Left colon (tissue), 2 donors: ENCODE measurements at regions not wholly inside any gene's neighbourhood (a gene's known extent, or its start where the extent isn't known, plus 50 kb on each side); places are given as distances from the start of the nearest gene placed in this dataset.
"Not testable (repeated sequence)": the region's sequence is repeated elsewhere in the genome, so short reads cannot be mapped to it uniquely, and the experiment has no call there.

Source experiments
- ATAC-seq: fragments of 200-7000 bp; cut with Tn5 transposase; one replicate; pipeline ENCODE4 v1.9.1; 2020; ENCODE audit warnings: mild to moderate bottlenecking, moderate library complexity
- DNase-seq, 2 donors: peaks; one replicate each; pipeline ENCODE4 v3.0.0-alpha.2; 2020
- intact Hi-C, 2 donors: fragments of 100-400 bp; cut with DNase I in 1 of 2; cut with micrococcal nuclease in 1 of 2; formaldehyde crosslinking; loops; one replicate each; pipeline versions ENCODE4 v1.11.2 to v1.14.0; 2022; cut with DNase I, micrococcal nuclease
- donor health status: DM: no; HTN: no; CAD: no.
- donor health status: DM: yes; HTN: yes; CAD: no.

DNA sequence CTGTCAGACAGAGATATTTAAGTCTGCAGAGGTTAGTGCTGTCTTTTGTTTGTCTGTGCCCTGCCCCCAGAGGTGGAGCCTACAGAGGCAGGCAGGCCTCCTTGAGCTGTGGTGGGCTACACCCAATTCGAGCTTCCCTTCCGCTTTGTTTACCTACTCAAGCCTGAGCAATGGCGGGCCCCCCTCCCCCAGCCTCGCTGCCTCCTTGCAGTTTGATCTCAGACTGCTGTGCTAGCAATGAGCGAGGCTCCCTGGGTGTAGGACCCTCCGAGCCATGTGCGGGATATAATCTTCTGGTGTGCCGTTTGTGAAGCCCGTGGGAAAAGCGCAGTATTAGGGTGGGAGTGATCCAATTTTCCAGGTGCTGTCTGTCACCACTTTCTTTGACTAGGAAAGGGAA, 366.3 kb upstream of the MAGEB18 start:
- intact Hi-C loops, DNase-seq, ATAC-seq: not testable (repeated sequence)

DNA sequence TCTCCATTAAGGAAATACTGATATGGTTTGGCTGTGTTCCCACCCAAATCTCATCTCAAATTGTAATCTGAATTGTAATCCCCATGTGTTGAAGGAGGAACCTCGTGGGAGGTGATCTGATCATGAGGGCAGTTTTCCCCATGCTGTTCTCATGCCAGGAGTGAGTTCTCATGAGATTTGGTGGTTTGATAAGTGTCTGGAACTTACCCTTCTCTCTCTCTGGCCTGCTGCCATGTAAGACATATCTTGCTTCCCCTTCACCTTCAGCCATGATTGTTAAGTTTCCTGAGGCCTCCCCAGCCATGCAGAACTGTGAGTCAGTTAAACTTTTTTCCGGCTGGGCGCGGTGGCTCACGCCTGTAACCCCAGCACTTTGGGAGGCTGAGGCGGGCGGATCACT, 340.3 kb upstream of the MAGEB18 start:
- ATAC-seq, intact Hi-C loops, DNase-seq: not testable (repeated sequence)

DNA sequence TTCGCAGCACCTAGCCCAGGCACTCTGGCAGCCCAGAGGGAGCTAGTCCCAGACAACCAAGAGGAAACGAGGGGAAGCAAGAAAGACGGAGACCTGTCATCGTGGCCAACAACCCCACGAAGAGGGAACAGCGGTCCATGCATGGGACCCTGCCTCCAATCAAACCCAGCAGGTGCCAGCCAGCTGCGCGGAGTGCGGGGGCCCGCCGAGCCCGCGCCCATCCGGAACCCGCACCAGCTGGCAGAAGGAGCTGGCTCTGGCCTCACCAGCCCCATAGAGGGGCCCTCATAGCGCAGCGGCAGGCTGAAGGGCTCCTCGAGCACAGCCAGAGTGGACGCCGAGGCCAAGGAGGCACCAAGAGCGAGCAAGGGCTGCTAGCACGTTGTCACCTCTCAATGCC, 332.4 kb upstream of the MAGEB18 start:
- no peak for DNase-seq
- no peak for ATAC-seq
- intact Hi-C loops = no loop called here

DNA sequence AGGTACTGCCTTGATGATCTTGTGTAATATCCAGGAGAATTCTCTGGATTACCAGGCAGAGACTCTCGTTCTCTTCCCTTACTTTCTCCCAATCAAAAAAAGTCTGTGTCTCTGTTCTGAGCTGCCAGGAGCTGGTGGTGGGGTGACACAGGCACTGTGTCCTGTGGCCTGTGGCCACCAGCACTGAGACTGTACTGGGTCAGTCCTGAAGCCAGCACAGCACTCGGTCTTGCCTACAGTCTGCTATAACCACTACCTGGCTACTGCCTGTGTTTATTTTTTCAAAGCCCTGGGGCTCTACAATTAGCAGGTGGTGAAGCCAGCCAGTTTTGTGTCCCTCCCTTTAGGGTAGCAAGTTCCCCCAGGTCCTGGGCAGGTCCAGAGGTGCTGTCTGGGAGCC, 331.1 kb upstream of the MAGEB18 start:
- intact Hi-C loops = no loop called here
- DNase-seq (no peak), ATAC-seq (no peak)

DNA sequence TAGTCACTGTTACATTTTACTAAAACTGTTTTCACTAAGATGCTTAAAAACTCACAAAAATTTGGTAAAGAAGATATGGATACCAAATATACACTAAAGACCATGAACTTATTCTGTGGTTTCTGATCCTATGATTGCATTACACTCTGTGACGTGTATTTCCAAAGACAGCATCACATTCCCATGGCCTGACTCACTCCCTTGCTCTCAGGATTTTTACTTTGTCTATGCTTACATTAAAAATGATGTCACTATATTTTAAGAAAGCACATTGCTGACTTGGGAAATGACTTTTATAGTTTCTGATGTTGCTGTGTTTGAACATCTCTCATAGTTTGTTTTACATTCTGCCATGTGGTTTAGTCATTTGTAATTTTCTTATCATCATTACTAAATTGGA, 327.9 kb upstream of the MAGEB18 start:
- intact Hi-C loops = no loop called here
- no peak for DNase-seq

DNA sequence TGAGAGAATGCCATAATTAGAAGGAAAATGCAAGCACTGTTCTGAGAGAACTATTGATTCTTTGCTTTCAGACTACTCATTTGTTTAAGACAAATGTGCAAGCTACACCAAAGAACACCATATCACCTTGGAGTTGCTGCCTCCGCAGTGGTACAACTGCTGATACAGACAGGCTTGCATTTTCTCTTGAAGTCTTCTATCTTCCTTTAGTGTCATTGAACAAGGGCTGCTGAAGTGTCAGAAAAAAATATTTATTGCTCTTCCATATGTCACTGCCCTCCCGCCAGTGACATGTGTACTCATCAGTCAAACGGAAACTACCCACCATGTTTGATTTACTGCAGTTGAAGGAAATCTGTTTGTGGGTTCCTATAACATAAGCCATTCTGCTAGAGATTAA, 318.3 kb upstream of the MAGEB18 start:
- ATAC-seq (no peak), DNase-seq (no peak)
- intact Hi-C loops = no loop called here

More for the DNA sequence above, 327.9 kb upstream of the MAGEB18 start:
- no peak for ATAC-seq

DNA sequence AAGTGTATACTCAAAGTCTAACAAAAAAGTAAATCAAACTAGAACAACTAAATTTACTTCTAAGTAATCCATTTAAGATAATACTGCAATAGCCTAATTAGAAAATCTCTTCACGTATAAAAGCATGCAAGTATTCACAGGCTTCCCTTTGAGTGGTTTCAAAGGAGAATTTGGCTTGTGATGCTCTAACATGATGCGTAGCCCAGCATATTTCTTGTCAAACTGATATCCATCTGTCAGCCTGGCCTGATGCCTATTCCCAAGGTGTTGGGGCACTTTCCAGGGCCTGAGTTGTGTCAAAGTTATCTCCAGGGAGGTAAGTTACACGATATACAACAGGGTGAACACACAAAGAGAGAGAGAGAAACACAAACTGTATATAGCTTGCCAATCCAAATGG, 287.0 kb upstream of the MAGEB18 start:
- DNase-seq (no peak), ATAC-seq (no peak)

DNA sequence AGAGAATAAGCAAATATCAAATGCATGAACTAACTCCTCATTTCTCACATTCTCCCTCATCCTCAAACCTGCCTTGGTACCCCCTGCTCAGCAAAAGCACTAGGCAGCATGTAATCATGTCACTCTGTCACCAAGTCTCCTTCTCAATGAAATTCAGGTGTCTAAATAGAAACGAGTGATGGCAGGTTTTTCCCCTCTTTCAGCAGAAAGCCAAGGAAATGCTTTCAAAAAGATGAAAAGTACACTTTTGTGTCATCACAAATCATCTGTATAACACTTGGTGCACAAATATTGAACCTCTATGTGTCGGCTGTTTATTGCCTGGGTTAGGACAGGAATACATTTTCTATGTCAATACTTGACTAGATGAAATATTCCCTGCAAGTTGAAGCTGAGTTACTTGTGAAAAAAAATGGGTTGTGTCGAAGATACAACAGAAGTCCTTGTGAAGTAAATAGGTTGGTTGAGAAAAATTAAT, 285.1 kb upstream of the MAGEB18 start:
- DNase-seq (no peak), ATAC-seq (no peak)
- intact Hi-C loops = no loop called here

More for the DNA sequence above, 287.0 kb upstream of the MAGEB18 start:
- intact Hi-C loops = no loop called here

DNA sequence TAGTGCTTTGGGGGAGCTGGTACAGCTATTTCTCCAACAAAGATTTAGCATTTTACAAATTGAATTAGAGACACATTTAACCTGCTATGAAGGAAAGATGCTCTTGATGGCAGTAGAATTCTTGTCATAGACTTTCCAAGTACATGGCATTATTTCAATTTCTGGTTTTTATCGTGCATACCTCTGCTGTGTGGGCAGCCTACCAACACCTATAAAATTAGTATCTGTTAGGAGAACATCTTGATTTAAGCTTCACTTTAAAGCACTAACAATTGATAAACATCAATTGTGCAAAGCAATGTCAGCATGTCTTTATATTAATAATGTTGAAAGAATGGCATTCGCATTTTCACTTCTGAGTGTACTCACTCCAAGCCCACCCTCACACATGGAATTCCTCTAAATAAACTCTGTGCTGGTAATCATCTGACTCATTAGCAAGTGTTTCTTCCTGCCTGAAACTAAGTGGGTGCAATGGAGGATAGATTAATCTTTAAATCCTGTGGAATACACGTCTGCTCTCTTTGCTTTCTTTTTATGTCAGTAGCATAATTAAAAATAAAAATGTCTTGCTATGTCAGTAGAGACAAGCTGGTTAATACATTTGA, 279.8 kb upstream of the MAGEB18 start:
- intact Hi-C loops = no loop called here
- DNase-seq (no peak), ATAC-seq (no peak)

DNA sequence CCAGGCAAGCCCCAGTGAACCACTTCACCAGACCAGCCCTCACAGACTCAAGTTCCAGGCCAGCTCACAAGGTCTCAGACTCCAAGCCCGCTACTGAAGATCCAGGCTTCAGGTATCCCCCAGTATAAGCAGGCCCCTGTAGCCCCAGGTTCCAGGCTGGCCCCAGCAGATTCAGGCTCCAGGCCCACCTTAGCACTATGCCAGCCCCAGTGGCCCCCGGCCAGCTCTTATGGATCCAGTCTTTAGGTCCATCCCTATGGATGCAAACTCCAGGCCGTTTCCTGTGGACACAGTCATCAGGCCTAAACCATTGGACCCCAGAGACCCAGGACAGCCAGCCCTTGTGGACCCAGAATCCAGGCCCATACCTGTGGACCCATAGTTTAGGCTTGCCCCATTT, 277.8 kb upstream of the MAGEB18 start:
- intact Hi-C loops = no loop called here
- no peak for DNase-seq
- ATAC-seq = no peak

DNA sequence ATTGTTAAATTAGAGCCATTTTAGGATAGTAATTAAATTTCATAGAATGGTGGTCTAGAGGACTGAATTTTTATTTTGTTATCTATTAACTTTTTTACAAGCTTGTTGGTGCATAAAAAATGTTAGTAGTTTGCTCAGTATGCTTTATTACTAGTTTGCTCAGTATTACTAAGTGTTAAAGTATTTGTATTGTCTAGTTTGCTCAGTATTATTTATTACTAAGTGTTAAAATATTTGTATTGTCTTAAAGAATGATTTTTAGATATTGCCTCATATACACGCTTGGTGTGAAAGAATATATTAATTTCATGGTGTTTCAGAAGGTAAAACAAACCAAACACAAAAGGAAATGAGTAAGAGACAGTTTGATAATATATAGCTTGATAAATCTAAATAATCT, 268.4 kb upstream of the MAGEB18 start:
- intact Hi-C loops = no loop called here
- DNase-seq (no peak), ATAC-seq (no peak)

DNA sequence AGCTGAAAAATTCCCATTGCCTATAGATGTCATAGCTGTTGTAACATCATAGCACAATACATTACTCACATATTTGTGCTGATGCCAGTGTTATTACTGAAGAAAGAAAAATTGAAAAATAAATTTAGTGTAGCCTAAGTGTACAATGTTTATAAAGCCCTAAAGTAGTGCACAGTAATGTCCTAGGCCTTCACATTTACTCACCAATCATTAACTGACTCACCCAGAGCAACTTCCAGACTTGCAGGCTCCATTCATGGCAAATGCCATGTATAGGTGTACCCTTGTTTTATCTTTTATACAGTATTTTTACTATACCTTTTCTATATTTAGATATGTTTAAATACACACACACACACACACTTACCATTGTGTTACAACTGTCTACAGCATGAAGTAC, 265.4 kb upstream of the MAGEB18 start:
- ATAC-seq (no peak), DNase-seq (no peak)
- intact Hi-C loops = no loop called here

DNA sequence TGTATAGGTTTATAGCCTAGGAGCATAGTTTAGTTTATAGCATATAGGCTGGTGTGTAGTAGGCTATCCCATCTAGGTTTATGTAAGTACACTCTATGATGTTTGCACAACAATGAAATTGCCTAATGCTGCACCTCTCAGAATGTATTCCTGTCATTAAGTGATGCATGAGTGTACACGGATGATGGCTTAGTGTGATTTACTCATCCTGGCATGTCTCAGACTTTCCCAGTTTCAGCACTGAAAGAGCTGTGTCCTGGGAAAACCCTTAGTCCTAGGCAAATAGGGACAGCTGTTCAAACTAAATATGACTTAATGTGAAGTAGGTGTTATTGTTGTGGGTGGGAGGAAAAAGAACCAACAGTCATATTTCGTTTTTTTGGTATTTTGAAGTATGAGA, 264.9 kb upstream of the MAGEB18 start:
- ATAC-seq = no peak
- no peak for DNase-seq

DNA sequence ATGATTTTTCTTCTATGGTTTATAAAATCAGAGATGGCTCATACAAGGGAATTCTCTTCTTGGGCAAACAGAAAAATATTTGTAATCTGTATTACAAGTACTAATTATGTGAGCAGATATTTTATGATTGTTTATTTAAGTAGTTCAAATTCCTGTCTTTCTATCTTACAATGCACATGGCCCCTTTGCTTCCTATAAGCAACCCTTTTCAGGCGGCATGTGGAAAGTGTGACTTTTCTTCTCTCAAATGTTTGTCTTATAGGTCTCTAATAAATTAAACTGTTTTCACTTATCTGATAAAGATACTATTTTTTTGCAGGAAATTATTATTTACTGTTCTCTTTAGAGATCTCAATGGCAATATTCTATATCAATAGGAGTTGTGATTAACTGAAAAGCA, 259.3 kb upstream of the MAGEB18 start:
- DNase-seq = no peak
- intact Hi-C loops = no loop called here
- no peak for ATAC-seq

More for the DNA sequence above, 264.9 kb upstream of the MAGEB18 start:
- intact Hi-C loops = no loop called here

DNA sequence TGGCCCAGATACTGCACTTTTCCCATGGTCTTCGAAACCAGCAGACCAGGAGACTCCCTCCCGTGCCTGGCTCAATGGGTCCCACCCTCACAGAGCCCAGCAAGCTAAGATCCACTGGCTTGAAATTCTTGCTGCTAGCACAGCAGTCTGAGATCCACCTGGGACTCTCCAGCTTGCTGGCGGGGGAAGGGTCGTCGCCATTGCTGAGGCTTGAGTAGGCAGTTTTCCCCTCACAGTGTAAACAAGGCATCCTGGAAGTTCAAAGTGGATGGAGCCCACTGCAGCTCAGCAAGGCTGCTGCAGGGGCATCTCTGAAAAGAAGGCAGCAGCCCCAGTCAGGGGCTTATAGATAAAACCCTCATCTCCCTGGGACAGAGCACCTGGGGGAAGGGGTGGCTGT, 255.6 kb upstream of the MAGEB18 start:
- intact Hi-C loops, DNase-seq, ATAC-seq: not testable (repeated sequence)

DNA sequence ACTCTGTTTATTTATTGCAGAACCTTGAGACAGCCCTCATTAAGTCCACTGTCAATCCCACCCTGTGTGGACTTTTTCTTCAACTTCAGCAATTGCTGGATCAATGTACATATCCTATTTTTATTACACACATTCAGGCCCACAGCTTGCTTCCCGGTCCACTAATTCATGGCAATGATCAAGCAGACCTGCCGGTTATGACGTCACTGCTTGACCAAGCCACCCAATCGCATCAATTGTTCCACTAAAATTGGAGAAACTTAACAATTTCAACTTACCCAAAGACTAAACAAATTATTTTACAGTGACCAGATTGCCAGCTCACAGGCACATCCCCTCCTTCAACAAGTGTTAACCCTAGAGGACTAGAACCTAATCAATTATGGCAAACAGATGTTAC, 240.4 kb upstream of the MAGEB18 start:
- intact Hi-C loops = no loop called here
- no peak for DNase-seq
- no peak for ATAC-seq

DNA sequence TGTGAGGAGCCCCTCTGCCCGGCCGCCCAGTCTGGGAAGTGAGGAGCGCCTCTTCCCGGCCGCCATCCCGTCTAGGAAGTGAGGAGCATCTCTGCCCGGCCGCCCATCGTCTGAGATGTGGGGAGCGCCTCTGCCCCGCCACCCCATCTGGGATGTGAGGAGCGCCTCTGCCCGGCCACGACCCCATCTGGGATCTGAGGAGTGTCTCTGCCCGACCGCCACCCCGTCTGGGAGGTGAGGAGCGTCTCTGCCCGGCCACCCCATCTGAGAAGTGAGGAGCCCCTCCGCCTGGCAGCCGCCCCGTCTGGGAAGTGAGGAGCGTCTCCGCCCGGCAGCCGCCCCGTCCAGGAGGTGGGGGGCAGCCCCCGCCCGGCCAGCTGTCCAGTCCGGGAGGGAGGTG, 232.4 kb upstream of the MAGEB18 start:
- ATAC-seq, intact Hi-C loops, DNase-seq: not testable (repeated sequence)

DNA sequence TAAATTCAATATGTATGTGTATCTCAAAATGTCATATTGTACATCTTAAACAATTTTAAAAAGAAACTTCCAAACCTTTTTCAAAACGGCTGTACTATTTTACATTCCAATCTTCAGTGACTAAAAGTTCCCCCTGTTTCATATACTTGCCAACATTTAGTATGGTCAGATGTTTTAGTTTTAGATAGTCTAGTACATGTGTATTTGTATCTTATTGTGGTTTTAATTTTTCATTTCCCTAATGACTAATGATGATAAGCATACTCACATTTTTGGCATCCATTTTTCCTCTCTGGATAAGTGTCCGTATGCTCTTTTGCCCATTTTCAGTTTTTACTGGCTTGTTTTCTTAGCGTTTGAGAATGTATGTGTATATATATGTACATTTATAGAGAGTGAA, 212.2 kb upstream of the MAGEB18 start:
- ATAC-seq (no peak), DNase-seq (no peak)
- intact Hi-C loops = no loop called here

DNA sequence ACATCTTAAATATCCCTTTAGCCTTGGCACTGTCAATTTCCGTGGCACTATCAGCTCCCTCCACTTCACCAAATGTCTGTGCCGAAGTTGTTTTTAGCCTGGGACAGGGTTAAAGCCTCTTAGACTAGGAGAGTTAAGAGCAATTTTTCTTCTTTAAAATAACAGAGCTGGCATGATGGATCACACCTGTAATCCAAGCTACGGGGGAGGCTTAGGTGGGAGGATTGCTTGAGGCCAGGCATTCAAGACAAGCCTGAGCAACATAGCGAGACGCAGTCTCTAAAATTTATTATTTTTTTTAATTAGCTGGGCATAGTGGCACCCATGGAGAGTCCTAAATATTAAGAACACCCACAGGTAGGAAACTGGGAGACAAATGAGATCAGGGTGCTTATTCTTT, 209.8 kb upstream of the MAGEB18 start:
- ATAC-seq (no peak), DNase-seq (no peak)
- intact Hi-C loops = no loop called here

DNA sequence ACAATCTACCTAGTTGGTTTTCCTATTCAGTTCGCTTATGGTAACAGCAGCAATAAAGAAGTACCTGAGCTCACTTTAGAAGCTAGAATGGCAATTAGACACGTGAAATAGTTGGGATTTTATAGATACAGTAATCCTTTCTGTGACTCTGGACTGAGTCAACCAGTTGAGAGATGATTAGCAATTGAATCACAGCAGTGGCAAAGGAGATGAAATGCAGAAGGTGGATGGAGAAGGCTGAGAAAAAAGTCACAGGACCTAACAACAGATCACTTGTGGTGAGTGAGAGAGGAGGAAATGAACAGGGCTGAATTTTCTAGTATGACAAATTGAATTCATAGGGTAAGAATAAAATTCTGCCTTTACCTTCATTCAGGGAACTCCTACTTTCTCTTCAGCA, 197.1 kb upstream of the MAGEB18 start:
- no peak for DNase-seq
- ATAC-seq = no peak
- intact Hi-C loops = no loop called here

DNA sequence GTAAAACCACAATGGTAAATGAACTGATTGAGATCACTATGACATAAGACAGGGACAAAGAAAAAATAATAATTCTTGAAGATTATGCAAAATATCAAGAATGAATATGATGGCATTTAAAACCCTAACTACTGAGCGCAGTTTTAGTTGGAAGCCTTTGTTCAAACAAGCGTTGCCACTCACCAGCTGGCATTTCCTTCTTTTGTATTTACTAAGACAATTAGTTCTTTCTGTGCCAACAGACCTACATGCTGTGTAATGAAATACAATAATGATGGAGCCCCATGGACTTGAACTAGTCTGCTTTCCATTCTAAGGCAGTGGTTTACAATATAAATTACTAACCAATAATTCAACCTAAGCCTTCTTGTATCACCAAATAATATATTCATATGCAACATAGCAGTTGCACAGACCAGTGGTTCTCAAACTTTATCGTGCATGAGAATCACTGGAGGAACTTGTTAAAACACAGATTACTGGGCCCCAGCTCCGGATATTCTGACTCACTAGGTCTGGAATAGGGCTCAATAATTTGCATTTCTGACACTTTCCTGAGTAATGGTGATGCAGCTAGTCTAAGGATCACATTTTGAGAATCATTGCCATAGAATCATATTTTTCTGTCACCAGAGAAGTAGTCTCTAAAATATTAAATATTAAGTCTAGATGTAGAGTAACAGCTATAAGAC, 196.4 kb upstream of the MAGEB18 start:
- no peak for ATAC-seq
- DNase-seq = no peak
- intact Hi-C loops = no loop called here
